ENCODE measurements at regions not wholly inside any gene's neighbourhood (a gene's known extent, or its start where the extent isn't known, plus 50 kb on each side); places are given as distances from the start of the nearest gene placed in this dataset.

GRCh38 chr3:31241533-31241932 lies 291.2 kb upstream of the STT3B start:
- Histone ChIP-seq H3K4me1 (ENCODE audit: insufficient read depth, low read length) (no peaks in the 10 kb centered on the region), H4K20me1 (ENCODE audit: insufficient read depth, low read length) (no peaks in the 10 kb centered on the region), H3K9me3 (ENCODE audit: insufficient read depth, low read depth, low read length) (no peaks in the 10 kb centered on the region), H2AFZ (ENCODE audit: low read depth, low read length) (no peak overlapping the region), H3K36me3 (ENCODE audit: insufficient read depth, low read length) (no peaks in the 10 kb centered on the region), H3K4me2 (ENCODE audit: low read length) (no peak overlapping the region), H3K4me3 (ENCODE audit: insufficient read depth, low read depth, low read length) (no peak overlapping the region), H3K9ac (ENCODE audit: low read length) (no peak overlapping the region), H3K79me2 (ENCODE audit: insufficient read depth, low read length) (no peaks in the 10 kb centered on the region), H3K27me3 (ENCODE audit: insufficient read depth, low read length) (no peaks in the 10 kb centered on the region), H3K27ac (ENCODE audit: low read depth, low read length) (no peak overlapping the region)
- DNase-seq (ENCODE audit: low read depth) (no peak), FAIRE-seq (no peak)
- H3K4me1 Mint-ChIP-seq (ENCODE audit: low read depth, unreplicated experiment) = peaks cover 12% of the 10 kb centered on the region
- peaks cover 4% of the 10 kb centered on the region for H3K27me3 Mint-ChIP-seq (ENCODE audit: low read depth, unreplicated experiment)
- H3K9me3 Mint-ChIP-seq (ENCODE audit: unreplicated experiment) = no peaks in the 10 kb centered on the region
- TF ChIP-seq CTCF (IDR thresholded peaks at IDR 0.05; ENCODE audit: insufficient read depth, low read depth, low read length) (no peak), EZH2 (IDR thresholded peaks at IDR 0.05; ENCODE audit: insufficient read depth, low read length) (no peak)
- H3K36me3 Mint-ChIP-seq (ENCODE audit: low read depth, unreplicated experiment) = no peaks in the 10 kb centered on the region
- H3K4me3 Mint-ChIP-seq (ENCODE audit: unreplicated experiment) = no peak overlapping the region
- H3K27ac Mint-ChIP-seq (ENCODE audit: unreplicated experiment) = no peak overlapping the region

DNA sequence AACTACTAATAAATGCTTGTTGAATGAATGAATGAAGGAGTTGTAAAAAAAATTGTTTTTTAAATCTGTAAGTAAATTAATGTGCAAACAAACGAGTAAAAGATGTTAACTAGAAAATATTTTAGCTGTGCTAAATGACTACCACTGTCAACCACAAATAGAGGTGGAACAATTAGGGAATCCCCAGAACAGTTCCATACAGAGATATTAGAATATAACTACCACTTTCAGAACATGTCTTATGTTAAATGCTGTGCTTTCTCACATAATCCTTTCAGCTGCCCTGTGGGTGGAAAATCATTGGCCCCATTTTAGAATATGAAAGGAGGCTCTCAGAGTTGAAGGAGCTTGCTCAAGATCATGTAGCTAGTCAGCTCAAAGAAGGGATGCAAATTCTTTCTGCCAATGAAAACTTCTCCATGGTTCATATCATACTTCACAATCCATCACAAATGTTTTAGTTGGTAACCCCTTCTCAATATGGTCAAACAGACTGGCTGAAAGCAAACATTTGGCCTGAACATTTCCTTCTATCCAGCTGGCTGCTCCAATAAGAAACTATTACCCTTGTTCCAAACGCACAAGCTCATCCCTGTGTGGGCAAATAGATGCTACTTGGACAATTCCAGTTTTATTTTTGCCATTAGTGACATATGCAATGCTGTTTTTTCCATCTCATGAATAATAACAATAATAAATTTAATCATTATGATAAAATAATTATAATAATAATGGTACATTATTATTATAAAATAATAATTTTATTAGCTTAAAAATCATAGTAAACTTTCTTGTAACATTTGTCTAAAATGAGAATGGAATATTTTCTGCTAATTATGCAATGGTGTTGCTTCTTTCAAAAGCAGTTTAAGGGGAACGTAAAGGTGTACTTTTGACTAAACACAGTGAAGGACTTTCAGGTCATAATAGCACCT lies 290.4 kb upstream of the STT3B start:
- H3K27ac ChIP-seq (ENCODE audit: low read depth, low read length) = no peak overlapping the region
- no peak for FAIRE-seq
- no peaks in the 10 kb centered on the region for H3K4me1 ChIP-seq (ENCODE audit: insufficient read depth, low read length)
- no peak for DNase-seq (ENCODE audit: low read depth)
- Mint-ChIP-seq H3K9me3 (ENCODE audit: unreplicated experiment) (no peaks in the 10 kb centered on the region), H3K36me3 (ENCODE audit: low read depth, unreplicated experiment) (no peaks in the 10 kb centered on the region), H3K4me1 (ENCODE audit: low read depth, unreplicated experiment) (peaks cover 17% of the 10 kb centered on the region), H3K27me3 (ENCODE audit: low read depth, unreplicated experiment) (peaks cover 4% of the 10 kb centered on the region), H3K4me3 (ENCODE audit: unreplicated experiment) (no peak overlapping the region), H3K27ac (ENCODE audit: unreplicated experiment) (no peak overlapping the region)
- H3K4me3 ChIP-seq (ENCODE audit: insufficient read depth, low read depth, low read length) = no peak overlapping the region
- H3K27me3 ChIP-seq (ENCODE audit: insufficient read depth, low read length) = no peaks in the 10 kb centered on the region
- no peaks in the 10 kb centered on the region for H3K79me2 ChIP-seq (ENCODE audit: insufficient read depth, low read length)
- no peak overlapping the region for H3K9ac ChIP-seq (ENCODE audit: low read length)
- no peaks in the 10 kb centered on the region for H3K36me3 ChIP-seq (ENCODE audit: insufficient read depth, low read length)
- H4K20me1 ChIP-seq (ENCODE audit: insufficient read depth, low read length) = no peaks in the 10 kb centered on the region
- H2AFZ ChIP-seq (ENCODE audit: low read depth, low read length) = no peak overlapping the region
- no peaks in the 10 kb centered on the region for H3K9me3 ChIP-seq (ENCODE audit: insufficient read depth, low read depth, low read length)
- no peak overlapping the region for H3K4me2 ChIP-seq (ENCODE audit: low read length)
- TF ChIP-seq EZH2 (IDR thresholded peaks at IDR 0.05; ENCODE audit: insufficient read depth, low read length) = no peak
- no peak for TF ChIP-seq CTCF (IDR thresholded peaks at IDR 0.05; ENCODE audit: insufficient read depth, low read depth, low read length)
